Kidney (tissue), 13 donors: ENCODE measurements at regions not wholly inside any gene's neighbourhood (a gene's known extent, or its start where the extent isn't known, plus 50 kb on each side); places are given as distances from the start of the nearest gene placed in this dataset.
"Not testable (repeated sequence)": the region's sequence is repeated elsewhere in the genome, so short reads cannot be mapped to it uniquely, and the experiment has no call there.

ENCODE experiments used
- DNase-seq, 5 donors: peaks; one replicate each; pipeline ENCODE4 v3.0.0-alpha.2; 2013 to 2020
- FAIRE-seq: peaks from 2 replicates; lab custom pipeline; 2012; peaks lifted over from hg19 to GRCh38; lab: Jason Lieb, UNC
- H3K27ac ChIP-seq, 2 donors: one replicate each; pipeline ENCODE4 v1.7.0; 2013; ENCODE audit warnings: low read depth in 2 of 2, low read length in 2 of 2, inconsistent platforms in 1 of 2
- H3K27me3 ChIP-seq: one replicate; pipeline ENCODE4 v1.7.1; 2013; ENCODE audit warnings: low read length, inconsistent platforms; ENCODE audit not compliant: control insufficient read depth, insufficient read depth
- H3K36me3 ChIP-seq, 3 donors: one replicate each; pipeline versions ENCODE4 v1.7.0 to v1.7.1; 2013; ENCODE audit warnings: low read length in 3 of 3, control low read depth in 1 of 3, inconsistent platforms in 1 of 3; ENCODE audit not compliant: insufficient read depth in 3 of 3, control insufficient read depth in 2 of 3
- H3K4me1 ChIP-seq, 3 donors: one replicate each; pipeline versions ENCODE4 v1.7.0 to v1.7.1; 2013; ENCODE audit warnings: low read length in 3 of 3, inconsistent platforms in 1 of 3, low read depth in 1 of 3; ENCODE audit not compliant: control insufficient read depth in 2 of 3, insufficient read depth in 2 of 3
- H3K4me3 ChIP-seq, 3 donors: one replicate each; pipeline versions ENCODE4 v1.7.0 to v1.8.1; 2013; ENCODE audit warnings: low read length in 3 of 3, control low read depth in 1 of 3, inconsistent platforms in 1 of 3
- H3K9ac ChIP-seq, 3 donors: one replicate each; pipeline versions ENCODE4 v1.7.0 to v1.7.1; 2013; ENCODE audit warnings: low read length in 3 of 3, control low read depth in 1 of 3, inconsistent platforms in 1 of 3
- H3K9me3 ChIP-seq, 3 donors: one replicate each; pipeline versions ENCODE4 v1.7.0 to v1.7.1; 2013; ENCODE audit warnings: low read length in 3 of 3, control low read depth in 1 of 3, inconsistent platforms in 1 of 3; ENCODE audit not compliant: control insufficient read depth in 2 of 3, insufficient read depth in 1 of 3
- CTCF ChIP-seq: IDR thresholded peaks from 3 replicates; pipeline ENCODE4 v1.5.1; 2012; ENCODE audit warnings: mild to moderate bottlenecking, moderate library complexity, borderline replicate concordance; ENCODE audit not compliant: insufficient read depth; ENCODE audit errors: extremely low read depth
- intact Hi-C: fragments of 100-400 bp; cut with DNase I; formaldehyde crosslinking; loops from one replicate; pipeline ENCODE4 v1.11.1; 2022
- donor health status: control.
- donor health status: control.
- donor health status: control.
- donor health status: control.
- donor health status: control.
- donor health status: DM: yes; HTN: yes; CAD: no.
- donor health status: Normal renal cell carcinoma (clear cell type).

GRCh38 chr2:207375207-207375875, 154.4 kb upstream of the CREB1 start:
- FAIRE-seq (no peak), DNase-seq (no peak)
- TF ChIP-seq CTCF = no peak
- Histone ChIP-seq H3K4me1 (no peaks in the 10 kb centered on the region), H3K27me3 (no peaks in the 10 kb centered on the region), H3K36me3 (no peaks in the 10 kb centered on the region), H3K9ac (no peak overlapping the region), H3K9me3 (peaks cover 0 to 3% (median 0%) of the 10 kb centered on the region in 3 donors), H3K27ac (no peak overlapping the region), H3K4me3 (no peak overlapping the region)
- intact Hi-C loops = no loop called here

DNA sequence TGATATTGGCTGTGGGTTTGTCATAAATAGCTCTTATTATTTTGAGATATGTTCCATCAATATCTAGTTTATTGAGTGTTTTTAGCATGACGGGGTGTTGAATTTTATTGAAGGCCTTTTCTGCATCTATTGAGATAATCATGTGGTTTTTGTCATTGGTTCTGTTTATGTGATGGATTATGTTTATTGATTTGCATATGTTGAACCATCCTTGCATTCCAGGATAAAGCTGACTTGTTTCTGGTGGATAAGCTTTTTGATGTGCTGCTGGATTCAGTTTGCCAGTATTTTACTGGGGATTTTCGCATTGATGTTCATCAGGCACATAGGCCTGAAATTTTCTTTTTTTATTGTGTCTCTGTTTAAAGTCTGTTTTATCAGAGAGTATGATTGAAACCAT, 151.1 kb upstream of the CREB1 start:
- DNase-seq, H3K27me3 ChIP-seq, H3K4me1 ChIP-seq, intact Hi-C loops, H3K4me3 ChIP-seq, FAIRE-seq, H3K36me3 ChIP-seq, H3K27ac ChIP-seq, H3K9me3 ChIP-seq, H3K9ac ChIP-seq: not testable (repeated sequence)

DNA sequence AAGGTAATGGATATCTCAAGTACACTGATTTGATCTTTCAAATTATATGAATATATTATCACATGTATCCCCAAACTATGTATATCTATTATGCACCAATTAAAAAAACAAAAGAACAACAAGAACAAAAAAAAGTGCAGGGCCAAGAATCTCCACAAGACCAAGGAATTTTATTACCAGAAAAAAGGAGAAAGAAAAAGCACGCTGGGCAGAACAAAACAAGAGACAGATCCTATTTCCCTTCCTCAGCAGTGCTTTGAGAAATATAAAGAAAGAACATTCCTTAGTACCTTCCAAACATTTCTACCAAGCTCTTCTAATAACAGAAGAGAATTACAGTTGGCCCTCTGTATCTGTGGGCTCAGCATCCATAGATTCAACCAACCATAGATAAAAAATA, 144.7 kb upstream of the CREB1 start:
- Histone ChIP-seq H3K4me3 (no peak overlapping the region), H3K9me3 (peaks cover 0 to 3% (median 2%) of the 10 kb centered on the region in 3 donors), H3K4me1 (no peaks in the 10 kb centered on the region), H3K27me3 (no peaks in the 10 kb centered on the region), H3K36me3 (no peaks in the 10 kb centered on the region), H3K27ac (no peak overlapping the region), H3K9ac (no peak overlapping the region)
- no peak for TF ChIP-seq CTCF
- intact Hi-C loops = no loop called here
- FAIRE-seq (no peak), DNase-seq (no peak)

GRCh38 chr2:207385903-207386302, 143.9 kb upstream of the CREB1 start:
- FAIRE-seq = no peak
- Histone ChIP-seq H3K4me3 (no peak overlapping the region), H3K27me3 (no peaks in the 10 kb centered on the region), H3K27ac (no peak overlapping the region), H3K4me1 (no peaks in the 10 kb centered on the region), H3K36me3 (no peaks in the 10 kb centered on the region), H3K9ac (no peak overlapping the region), H3K9me3 (peaks cover 0 to 3% (median 2%) of the 10 kb centered on the region in 3 donors)
- no peak for TF ChIP-seq CTCF
- no peak for DNase-seq
- intact Hi-C loops = no loop called here
